ENCODE measurements at regions not wholly inside any gene's neighbourhood (a gene's known extent, or its start where the extent isn't known, plus 50 kb on each side); places are given as distances from the start of the nearest gene placed in this dataset.

DNA sequence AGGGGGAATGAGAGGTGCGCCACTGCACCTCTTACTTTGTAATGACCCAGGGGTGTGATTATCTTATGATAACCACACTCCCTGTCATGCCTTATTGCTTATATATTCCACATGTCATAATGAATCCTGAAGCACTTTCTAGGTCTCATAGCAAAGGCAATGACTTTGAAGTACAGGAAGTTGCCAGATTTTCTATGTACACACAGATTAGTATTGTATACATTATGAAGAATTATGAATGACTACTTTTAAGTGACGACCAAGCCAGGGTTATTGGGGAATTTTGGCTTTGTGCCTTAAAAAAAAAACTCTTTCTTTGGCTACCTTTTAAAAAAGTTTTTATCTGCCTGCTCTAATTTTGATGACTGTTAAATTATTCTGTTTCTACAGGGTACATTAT is 269.6 kb downstream of the MDFIC start:
- WGBS, 2 experiments (ENCODE audit: extremely low coverage in 1 of 2, insufficient coverage in 1 of 2, insufficient read length in 1 of 2, insufficient replicate concordance in 2 of 2, low coverage in 1 of 2, low lambda C conversion rate in 2 of 2, missing lambda C conversion rate in 1 of 2) = 95% methylated on average over 2 of the region's 2 CpGs; no CpG with 5 or more reads in 1 of the 2 experiments
- Histone ChIP-seq H2BK12ac (ENCODE audit: low read depth, low read length) (no peak overlapping the region), H3K9me3 (ENCODE audit: insufficient read depth in 2 of 2, low read depth in 1 of 2, low read length in 1 of 2) (no peaks in the 10 kb centered on the region), H2BK120ac (replicated peaks; ENCODE audit: low read depth, low read length) (no peak overlapping the region), H3K4me1 (replicated peaks in 1 of 4; ENCODE audit: control insufficient read depth in 3 of 4, insufficient read depth in 4 of 4, low read length in 3 of 4) (no peaks in the 10 kb centered on the region), H3K4ac (replicated peaks; ENCODE audit: insufficient read length, low read depth, low read length) (no peak overlapping the region), H3K79me2 (ENCODE audit: control insufficient read depth in 1 of 2, insufficient read depth in 2 of 2, low read length in 2 of 2) (no peaks in the 10 kb centered on the region), H2AFZ (ENCODE audit: low read length) (no peak overlapping the region), H3K36me3 (ENCODE audit: control insufficient read depth in 2 of 4, insufficient read depth in 4 of 4, low read length in 3 of 4) (no peaks in the 10 kb centered on the region), H3K23ac (ENCODE audit: insufficient read length) (no peak overlapping the region), H2BK5ac (ENCODE audit: low read depth, low read length) (no peak overlapping the region), H3K9ac (replicated peaks in 1 of 4; ENCODE audit: extremely low read depth in 1 of 4, low read depth in 3 of 4, low read length in 3 of 4) (no peak overlapping the region), H4K5ac (ENCODE audit: insufficient read length, low read depth, low read length) (no peak overlapping the region), H2BK15ac (ENCODE audit: low read length) (no peak overlapping the region), H4K91ac (replicated peaks; ENCODE audit: insufficient read length, low read length) (no peak overlapping the region), H3K56ac (replicated peaks; ENCODE audit: insufficient read length, low read depth, low read length) (no peak overlapping the region), H3K14ac (ENCODE audit: insufficient read length) (no peak overlapping the region), H3K18ac (ENCODE audit: extremely low read depth, low read length) (no peak overlapping the region), H2BK20ac (ENCODE audit: low read length) (no peak overlapping the region), H3K4me2 (ENCODE audit: insufficient read depth in 1 of 2, low read depth in 2 of 2, low read length in 2 of 2) (no peak overlapping the region), H3K27ac (ENCODE audit: low read depth, low read length) (no peak overlapping the region), H2AK5ac (ENCODE audit: low read depth, low read length) (no peak overlapping the region), H4K20me1 (replicated peaks in 1 of 2; ENCODE audit: control insufficient read depth in 1 of 2, insufficient read depth in 2 of 2, low read length in 2 of 2) (no peaks in the 10 kb centered on the region), H3K23me2 (ENCODE audit: low read depth, low read length) (no peaks in the 10 kb centered on the region), H3K4me3 (ENCODE audit: extremely low read depth in 1 of 4, insufficient read depth in 2 of 4, low read depth in 3 of 4, low read length in 4 of 4) (no peak overlapping the region), H4K8ac (ENCODE audit: extremely low read depth, insufficient read depth, low read length) (no peak overlapping the region), H3K27me3 (replicated peaks in 1 of 4; ENCODE audit: control insufficient read depth in 3 of 4, extremely low read depth in 1 of 4, insufficient read depth in 3 of 4, low read length in 3 of 4) (no peaks in the 10 kb centered on the region), H3K79me1 (ENCODE audit: low read depth, low read length) (no peaks in the 10 kb centered on the region)
- TF ChIP-seq MAX (IDR thresholded peaks at IDR 0.05) (no peak), BCL11A (IDR thresholded peaks at IDR 0.05; ENCODE audit: low read depth in 2 of 2, low read length in 2 of 2) (no peak), HDAC6 (IDR thresholded peaks at IDR 0.05; ENCODE audit: low read depth, low read length) (no peak), PHF8 (conservative IDR thresholded peaks at IDR 0.05; ENCODE audit: low read depth, low read length) (no peak), KDM1A (IDR thresholded peaks at IDR 0.05; ENCODE audit: borderline replicate concordance, low read length) (no peak), TBP (IDR thresholded peaks at IDR 0.05; ENCODE audit: low read depth, low read length) (no peak), GTF2F1 (IDR thresholded peaks at IDR 0.05; ENCODE audit: borderline replicate concordance, low read depth, low read length) (no peak), NANOG (IDR thresholded peaks at IDR 0.05; ENCODE audit: insufficient read depth, low read depth, low read length, poor library complexity, severe bottlenecking) (no peak), TAF7 (optimal IDR thresholded peaks at IDR 0.05; ENCODE audit: borderline replicate concordance, low read depth, low read length) (no peak), SUZ12 (IDR thresholded peaks at IDR 0.05; ENCODE audit: low read length) (no peak), KDM5A (IDR thresholded peaks at IDR 0.05; ENCODE audit: low read length) (no peak), EZH2 (IDR thresholded peaks at IDR 0.05; ENCODE audit: low read depth, low read length, severe bottlenecking) (no peak)
- ChIA-PET CTCF (ENCODE audit: partially characterized antibody) (no interaction called here), POLR2A (ENCODE audit: partially characterized antibody) (no interaction called here)
- DNase-seq (ENCODE audit: low read depth in 1 of 2, low spot score in 2 of 2) = no peak
- no peak for FAIRE-seq
